ENCODE measurements at regions not wholly inside any gene's neighbourhood (a gene's known extent, or its start where the extent isn't known, plus 50 kb on each side); places are given as distances from the start of the nearest gene placed in this dataset.

DNA sequence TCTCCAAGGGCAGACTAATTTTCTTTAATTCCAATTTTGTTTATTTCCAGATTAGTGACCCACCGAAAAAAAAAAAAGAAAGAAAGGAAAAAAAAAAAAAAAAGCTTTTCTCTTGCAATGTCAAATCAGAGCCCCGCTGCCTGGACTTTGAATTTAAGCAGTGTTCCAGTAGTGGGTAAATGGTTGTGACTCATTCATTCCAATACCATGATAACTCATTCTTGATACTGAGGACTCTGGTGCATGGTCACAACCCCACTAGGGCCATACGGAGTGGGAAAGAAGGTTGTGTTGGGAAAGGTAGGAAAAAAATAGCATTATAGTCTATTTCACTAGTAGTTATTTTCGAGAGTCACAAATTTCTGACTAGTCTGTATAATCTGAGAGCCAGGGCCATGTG lies 59.1 kb upstream of the COL8A1 start:
- TF ChIP-seq, protein P1, sequence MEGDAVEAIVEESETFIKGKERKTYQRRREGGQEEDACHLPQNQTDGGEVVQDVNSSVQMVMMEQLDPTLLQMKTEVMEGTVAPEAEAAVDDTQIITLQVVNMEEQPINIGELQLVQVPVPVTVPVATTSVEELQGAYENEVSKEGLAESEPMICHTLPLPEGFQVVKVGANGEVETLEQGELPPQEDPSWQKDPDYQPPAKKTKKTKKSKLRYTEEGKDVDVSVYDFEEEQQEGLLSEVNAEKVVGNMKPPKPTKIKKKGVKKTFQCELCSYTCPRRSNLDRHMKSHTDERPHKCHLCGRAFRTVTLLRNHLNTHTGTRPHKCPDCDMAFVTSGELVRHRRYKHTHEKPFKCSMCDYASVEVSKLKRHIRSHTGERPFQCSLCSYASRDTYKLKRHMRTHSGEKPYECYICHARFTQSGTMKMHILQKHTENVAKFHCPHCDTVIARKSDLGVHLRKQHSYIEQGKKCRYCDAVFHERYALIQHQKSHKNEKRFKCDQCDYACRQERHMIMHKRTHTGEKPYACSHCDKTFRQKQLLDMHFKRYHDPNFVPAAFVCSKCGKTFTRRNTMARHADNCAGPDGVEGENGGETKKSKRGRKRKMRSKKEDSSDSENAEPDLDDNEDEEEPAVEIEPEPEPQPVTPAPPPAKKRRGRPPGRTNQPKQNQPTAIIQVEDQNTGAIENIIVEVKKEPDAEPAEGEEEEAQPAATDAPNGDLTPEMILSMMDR (IDR thresholded peaks at IDR 0.05; ENCODE audit: poor library complexity, severe bottlenecking) = no peak
- TF ChIP-seq SMC3 (conservative IDR thresholded peaks at IDR 0.05; ENCODE audit: poor library complexity) = no peak

Data from neural cell (in vitro differentiated cells).